Ascending aorta (tissue), 2 donors: ENCODE measurements at regions not wholly inside any gene's neighbourhood (a gene's known extent, or its start where the extent isn't known, plus 50 kb on each side); places are given as distances from the start of the nearest gene placed in this dataset.

Experiments used
- DNase-seq, 2 donors: peaks; one replicate each; pipeline ENCODE4 v3.0.0-alpha.2; 2019; ENCODE audit warnings: low spot score in 2 of 2
- H3K27ac ChIP-seq, 2 donors: fragments of 200-600 bp; sonication (generic); one replicate each; pipeline ENCODE4 v1.5.1; 2016 to 2017; ENCODE audit warnings: mild to moderate bottlenecking in 1 of 2
- H3K27me3 ChIP-seq: fragments of 200-600 bp; sonication (generic); one replicate; pipeline ENCODE4 v1.5.1; 2017
- H3K36me3 ChIP-seq, 2 donors: fragments of 200-600 bp; sonication (generic); one replicate each; pipeline ENCODE4 v1.5.1; 2016
- H3K4me1 ChIP-seq, 2 donors: fragments of 200-600 bp; sonication (generic); one replicate each; pipeline ENCODE4 v1.5.1; 2016 to 2017; ENCODE audit warnings: mild to moderate bottlenecking in 1 of 2
- H3K4me3 ChIP-seq, 2 donors: fragments of 200-600 bp; sonication (generic); one replicate each; pipeline ENCODE4 v1.5.1; 2016 to 2017; ENCODE audit warnings: mild to moderate bottlenecking in 1 of 2
- H3K9me3 ChIP-seq, 2 donors: fragments of 200-600 bp; sonication (generic); one replicate each; pipeline ENCODE4 v1.5.1; 2016
- CTCF ChIP-seq, 3 experiments: fragments of 200-600 bp in 2 of 3; fragments of 450-650 bp in 1 of 3; sonication (generic) in 2 of 3; IDR thresholded peaks; one replicate each; pipeline ENCODE4 v1.5.1; 2016 to 2019; ENCODE audit warnings: antibody characterized with exemption in 3 of 3, mild to moderate bottlenecking in 1 of 3, moderate library complexity in 1 of 3
- intact Hi-C: fragments of 100-400 bp; cut with DNase I; formaldehyde crosslinking; loops from one replicate; pipeline ENCODE4 v1.15.1; 2023

GRCh38 chr4:175307326-175307725 is 389.2 kb downstream of the ADAM29 start:
- intact Hi-C loops, result no loop called here
- Histone ChIP-seq H3K4me3 (no peak overlapping the region), H3K27me3 (no peaks in the 10 kb centered on the region), H3K36me3 (no peaks in the 10 kb centered on the region), H3K27ac (no peak overlapping the region), H3K9me3 (no peaks in the 10 kb centered on the region), H3K4me1 (no peaks in the 10 kb centered on the region)
- no peak for DNase-seq
- TF ChIP-seq CTCF (IDR thresholded peaks at IDR 0.05), result no peak

- no peak for DNase-seq
Measured at GRCh38 chr4:175308236-175308635, 390.1 kb downstream of the ADAM29 start.

GRCh38 chr4:175309041-175309440 is 390.9 kb downstream of the ADAM29 start:
- Histone ChIP-seq H3K36me3 (no peaks in the 10 kb centered on the region), H3K4me1 (no peaks in the 10 kb centered on the region), H3K4me3 (no peak overlapping the region), H3K27ac (no peak overlapping the region), H3K27me3 (no peaks in the 10 kb centered on the region), H3K9me3 (no peaks in the 10 kb centered on the region)
- TF ChIP-seq CTCF (IDR thresholded peaks at IDR 0.05), result no peak
- intact Hi-C loops, result no loop called here
- no peak for DNase-seq

More at GRCh38 chr4:175308236-175308635, 390.1 kb downstream of the ADAM29 start:
- no peak overlapping the region for H3K4me3 ChIP-seq
- no peaks in the 10 kb centered on the region for H3K36me3 ChIP-seq
- TF ChIP-seq CTCF (IDR thresholded peaks at IDR 0.05), result no peak
- H3K27me3 ChIP-seq, result no peaks in the 10 kb centered on the region
- intact Hi-C loops, result no loop called here
- no peaks in the 10 kb centered on the region for H3K9me3 ChIP-seq
- no peaks in the 10 kb centered on the region for H3K4me1 ChIP-seq
- no peak overlapping the region for H3K27ac ChIP-seq

GRCh38 chr4:175325230-175325629 is 407.1 kb downstream of the ADAM29 start:
- Histone ChIP-seq H3K9me3 (no peaks in the 10 kb centered on the region), H3K36me3 (no peaks in the 10 kb centered on the region), H3K4me3 (no peak overlapping the region), H3K4me1 (no peaks in the 10 kb centered on the region), H3K27me3 (no peaks in the 10 kb centered on the region), H3K27ac (no peak overlapping the region)
- intact Hi-C loops, result no loop called here
- no peak for DNase-seq
- TF ChIP-seq CTCF (IDR thresholded peaks at IDR 0.05), result no peak

- intact Hi-C loops, result no loop called here
- no peak overlapping the region for H3K4me3 ChIP-seq
- no peaks in the 10 kb centered on the region for H3K9me3 ChIP-seq
- no peak for DNase-seq
- H3K4me1 ChIP-seq, result no peaks in the 10 kb centered on the region
- TF ChIP-seq CTCF (IDR thresholded peaks at IDR 0.05), result no peak
- no peak overlapping the region for H3K27ac ChIP-seq
- no peaks in the 10 kb centered on the region for H3K27me3 ChIP-seq
- H3K36me3 ChIP-seq, result no peaks in the 10 kb centered on the region
Measured at GRCh38 chr4:175326796-175327195, 408.6 kb downstream of the ADAM29 start.

- Histone ChIP-seq H3K27ac (no peak overlapping the region), H3K9me3 (no peaks in the 10 kb centered on the region), H3K27me3 (no peaks in the 10 kb centered on the region), H3K4me3 (no peak overlapping the region), H3K4me1 (no peaks in the 10 kb centered on the region), H3K36me3 (no peaks in the 10 kb centered on the region)
- no peak for DNase-seq
- intact Hi-C loops, result no loop called here
- no peak for TF ChIP-seq CTCF (IDR thresholded peaks at IDR 0.05)
Measured at GRCh38 chr4:175330236-175330635, 412.1 kb downstream of the ADAM29 start.
